HG03439 (cell line): ENCODE measurements at regions not wholly inside any gene's neighbourhood (a gene's known extent, or its start where the extent isn't known, plus 50 kb on each side); places are given as distances from the start of the nearest gene placed in this dataset.
"Not testable (repeated sequence)": the region's sequence is repeated elsewhere in the genome, so short reads cannot be mapped to it uniquely, and the experiment has no call there.

Experiments
- ATAC-seq: cut with Tn5 transposase; IDR thresholded peaks from one replicate; pipeline ENCODE4 v1.9.1; 2021; ENCODE audit warnings: mild to moderate bottlenecking, moderate library complexity; ENCODE audit not compliant: unreplicated experiment

GRCh38 chr6:133046576-133046975 lies 194.6 kb upstream of the EYA4 start:
- no peak for ATAC-seq

GRCh38 chr6:133047065-133047665 lies 194.0 kb upstream of the EYA4 start:
- ATAC-seq = no peak

GRCh38 chr6:133047706-133048105 lies 193.5 kb upstream of the EYA4 start:
- ATAC-seq = no peak

DNA sequence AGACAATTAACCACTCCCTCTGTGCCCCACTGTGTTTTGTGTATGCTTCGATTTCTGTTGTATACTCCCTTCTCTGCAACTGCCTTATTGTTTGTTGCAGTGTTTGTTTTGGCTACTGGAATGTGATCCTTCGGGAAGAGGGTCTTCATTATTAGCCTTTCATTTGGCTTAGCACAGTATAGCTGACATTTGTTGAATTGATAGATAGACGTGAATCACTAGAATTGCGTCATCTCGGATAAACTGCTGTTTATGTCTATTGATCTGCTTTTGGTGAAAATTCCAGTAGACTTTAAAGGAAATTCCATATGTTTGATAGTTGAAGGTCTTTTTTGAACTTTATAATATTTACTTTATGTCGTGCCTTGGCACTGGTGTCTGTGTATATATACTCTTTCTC lies 189.9 kb upstream of the EYA4 start:
- no peak for ATAC-seq

- ATAC-seq = no peak
Observed at GRCh38 chr6:133052465-133052864, 188.7 kb upstream of the EYA4 start.

DNA sequence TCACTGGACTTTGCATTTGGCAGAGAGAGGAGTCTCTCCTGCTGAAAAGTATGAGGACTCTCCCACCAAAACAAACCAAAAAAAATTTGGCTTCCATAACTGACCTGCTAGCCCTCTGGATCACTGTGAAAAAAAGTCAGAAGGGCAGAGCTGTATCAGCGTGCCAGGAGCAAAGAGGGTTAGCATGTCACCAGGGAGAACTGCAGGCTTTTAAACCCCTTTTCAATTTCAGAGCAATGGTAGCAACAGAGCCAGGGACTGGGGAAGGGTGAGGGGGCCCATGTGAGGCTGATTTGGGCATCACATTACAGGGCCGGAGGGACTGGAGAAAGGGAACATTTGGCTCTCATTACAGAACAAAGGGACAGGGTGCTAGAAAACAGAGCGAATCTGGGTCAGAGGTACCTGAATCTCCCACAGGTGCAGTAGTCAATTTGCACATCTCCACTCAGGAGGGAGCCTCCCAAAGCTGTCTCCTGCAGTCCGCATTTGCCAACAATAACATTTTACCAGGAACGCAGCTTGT lies 185.7 kb upstream of the EYA4 start:
- no peak for ATAC-seq

GRCh38 chr6:133057352-133057751 lies 183.8 kb upstream of the EYA4 start:
- no peak for ATAC-seq

GRCh38 chr6:133062077-133062476 lies 179.1 kb upstream of the EYA4 start:
- ATAC-seq = no peak

DNA sequence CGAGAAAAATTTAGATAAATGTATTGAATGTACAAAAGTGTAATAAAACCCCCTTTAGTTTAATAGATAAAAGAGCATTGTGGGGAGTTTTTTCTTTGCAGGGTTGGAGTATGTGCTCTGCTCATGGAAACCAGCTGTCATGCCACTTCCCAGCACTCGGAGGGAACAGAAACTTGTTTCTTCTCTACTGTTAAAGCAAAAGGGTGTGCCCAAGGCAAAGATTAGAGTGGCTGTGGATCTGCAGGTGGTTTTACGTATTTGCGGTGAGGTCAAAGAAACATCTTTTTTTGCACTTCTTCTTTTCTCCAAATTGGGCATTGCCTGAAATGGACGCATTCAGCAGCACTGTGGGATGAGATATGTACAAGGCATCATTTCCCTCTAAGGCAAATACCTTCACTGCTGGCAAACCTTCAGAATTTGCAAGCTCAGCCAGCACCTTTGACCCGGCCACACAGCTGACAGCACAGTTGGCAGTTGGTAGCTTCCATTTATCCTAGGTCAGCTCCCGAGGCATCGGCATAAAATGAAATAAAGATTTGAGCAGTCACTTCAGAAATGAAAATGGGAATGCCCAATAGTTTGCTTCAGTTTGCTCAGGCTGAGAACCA lies 178.4 kb upstream of the EYA4 start:
- ATAC-seq = no peak

DNA sequence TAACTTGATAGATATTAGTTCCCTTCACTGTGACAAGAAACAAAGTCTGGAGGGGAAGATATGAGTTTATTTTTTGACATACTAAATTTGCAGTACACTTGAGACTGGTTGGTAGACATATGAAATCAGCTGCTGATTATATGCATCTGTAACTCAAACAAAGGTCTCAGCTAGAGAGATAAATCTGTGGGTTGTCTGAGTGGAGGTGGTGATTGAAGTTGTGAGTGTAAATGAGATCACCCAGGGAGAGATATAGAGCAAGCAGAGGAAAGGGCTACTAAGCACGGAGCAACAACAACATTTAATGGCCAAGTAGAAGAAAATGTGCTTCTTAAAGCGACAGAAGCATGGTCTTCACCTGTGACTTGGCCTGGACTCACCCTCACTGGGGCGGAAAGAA lies 173.2 kb upstream of the EYA4 start:
- no peak for ATAC-seq

DNA sequence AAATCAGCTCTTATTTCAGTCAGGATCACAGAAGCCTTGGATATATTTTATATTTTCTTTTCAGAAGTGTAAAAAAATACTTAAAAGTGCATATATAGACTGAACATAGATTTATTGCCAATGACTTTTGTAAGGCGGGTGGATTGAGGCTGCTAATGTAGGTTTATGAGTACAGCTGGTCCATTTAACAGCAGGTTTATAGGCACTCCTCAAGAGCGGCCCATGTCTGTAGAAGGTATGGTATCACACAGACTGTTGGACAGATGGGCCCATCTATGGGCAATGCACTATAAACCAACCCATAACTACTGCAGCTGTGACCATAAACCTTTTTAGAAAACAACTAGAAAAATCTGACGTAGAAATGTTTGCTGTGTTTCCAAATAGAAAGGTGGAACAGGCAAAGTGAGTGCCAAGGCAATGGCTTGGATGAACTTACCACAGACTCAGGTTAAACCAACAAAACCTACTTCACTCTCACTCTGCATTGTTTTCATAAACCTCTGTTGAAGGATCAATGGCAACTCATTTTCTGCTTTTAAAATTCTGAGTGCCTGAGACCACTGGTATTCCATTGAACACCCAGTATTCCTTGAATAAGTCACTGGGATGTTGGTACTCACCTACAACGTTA lies 170.6 kb upstream of the EYA4 start:
- no peak for ATAC-seq

DNA sequence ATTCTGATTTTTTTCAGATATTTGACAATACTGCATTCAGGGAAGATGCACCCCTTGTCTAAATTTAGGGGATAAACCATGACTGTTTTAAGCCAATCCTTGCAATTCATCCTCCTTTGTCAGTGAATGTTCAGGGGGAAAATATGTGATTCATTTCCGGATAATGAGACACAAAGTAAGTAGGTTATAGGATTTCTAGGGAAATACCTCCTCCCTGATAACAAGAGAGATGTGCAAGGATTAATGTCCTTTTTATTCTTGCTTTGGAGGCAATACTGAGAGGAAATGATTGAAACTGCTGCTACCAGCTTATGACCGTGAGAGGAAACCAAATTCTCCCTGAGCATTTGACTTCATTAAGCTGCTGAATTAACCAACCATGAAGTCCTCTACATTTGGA lies 161.3 kb upstream of the EYA4 start:
- no peak for ATAC-seq

- ATAC-seq = no peak
Observed at GRCh38 chr6:133083248-133083967, 157.7 kb upstream of the EYA4 start.

GRCh38 chr6:133085471-133085870 lies 155.7 kb upstream of the EYA4 start:
- no peak for ATAC-seq

DNA sequence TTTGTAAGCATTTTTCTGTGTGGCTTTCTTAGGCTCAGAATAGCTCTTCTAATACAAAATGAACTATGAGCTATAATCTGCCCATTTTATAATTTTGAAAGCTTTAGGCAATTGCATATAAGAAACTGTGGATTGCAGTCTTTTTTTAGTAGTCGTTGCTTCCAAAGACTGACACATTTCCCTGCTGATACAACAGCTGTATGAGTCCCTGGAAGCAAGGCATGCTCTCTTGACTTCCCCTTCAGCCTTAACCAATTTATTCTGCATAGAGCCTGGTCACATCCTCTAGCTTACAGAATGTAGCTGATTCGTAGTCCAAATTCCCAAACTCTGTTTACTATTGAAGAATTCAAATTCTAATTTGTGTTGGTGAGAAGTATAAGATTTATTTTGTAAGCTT lies 155.3 kb upstream of the EYA4 start:
- no peak for ATAC-seq

- ATAC-seq = no peak
Observed at GRCh38 chr6:133088931-133089695, 152.0 kb upstream of the EYA4 start.

DNA sequence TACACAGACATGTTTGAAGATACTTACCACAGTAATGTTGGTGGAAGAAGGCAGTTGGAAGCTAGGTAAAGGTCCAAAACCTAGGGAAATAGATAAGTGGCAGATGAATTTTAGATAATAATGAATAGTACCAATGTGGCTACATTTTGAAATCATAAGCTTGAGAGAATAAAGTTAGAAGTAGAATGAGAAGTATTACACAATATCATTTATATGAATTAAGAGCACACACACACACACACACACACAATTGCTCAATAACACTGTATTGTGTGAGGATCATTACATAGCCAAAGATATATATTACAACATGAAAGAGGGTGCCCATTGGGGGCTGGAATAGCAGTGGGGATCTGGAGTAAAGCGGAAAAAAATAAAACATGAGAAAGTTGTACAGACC lies 149.0 kb upstream of the EYA4 start:
- ATAC-seq = no peak

GRCh38 chr6:133092771-133093170 lies 148.4 kb upstream of the EYA4 start:
- ATAC-seq = no peak

DNA sequence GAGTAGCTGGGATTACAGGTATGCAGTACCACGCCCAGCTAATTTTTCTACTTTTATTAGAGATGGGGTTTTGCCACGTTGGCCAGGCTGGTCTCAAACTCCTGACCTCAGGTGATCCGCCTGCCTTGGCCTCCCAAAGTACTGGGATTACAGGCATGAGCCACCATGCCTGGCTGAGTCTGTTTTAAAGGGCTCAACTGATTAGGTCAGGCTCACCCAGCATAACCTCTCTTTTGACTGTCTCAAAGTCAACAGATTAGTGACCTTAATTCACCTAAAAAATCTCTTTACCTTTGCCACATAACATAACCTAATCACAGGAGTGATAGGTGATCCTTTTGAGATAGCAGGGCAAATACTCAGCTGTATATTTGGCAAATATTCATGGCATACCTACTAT lies 147.9 kb upstream of the EYA4 start:
- ATAC-seq = not testable (repeated sequence)

- ATAC-seq = no peak
Observed at GRCh38 chr6:133093956-133094355, 147.2 kb upstream of the EYA4 start.

DNA sequence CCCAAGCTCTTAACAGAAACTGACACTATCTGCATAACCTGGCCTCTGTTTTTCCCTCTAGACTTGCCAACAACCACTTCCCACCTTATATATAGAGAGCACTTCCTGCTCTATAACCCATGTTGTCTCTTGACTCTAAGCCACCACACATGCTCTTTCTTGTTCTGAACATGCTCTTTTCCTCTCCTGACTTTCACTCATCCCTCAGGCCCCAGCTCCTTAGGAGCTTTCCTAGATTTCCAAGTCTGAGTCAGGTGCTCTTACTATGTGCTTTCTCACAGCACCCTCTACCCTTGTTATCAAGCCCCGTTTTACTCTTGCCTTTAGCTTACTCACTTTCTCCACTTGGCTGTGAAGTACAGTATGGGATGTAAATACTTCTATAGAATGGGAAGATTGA lies 143.9 kb upstream of the EYA4 start:
- no peak for ATAC-seq
